ENCODE measurements at regions not wholly inside any gene's neighbourhood (a gene's known extent, or its start where the extent isn't known, plus 50 kb on each side); places are given as distances from the start of the nearest gene placed in this dataset.
"Not testable (repeated sequence)": the region's sequence is repeated elsewhere in the genome, so short reads cannot be mapped to it uniquely, and the experiment has no call there.

- H3K27ac Mint-ChIP-seq, result no peak overlapping the region
- ATAC-seq, result no peak
- no peaks in the 10 kb centered on the region for H3K9me3 Mint-ChIP-seq (ENCODE audit: low read depth)
- no peak for DNase-seq
- H3K4me1 Mint-ChIP-seq, result no peaks in the 10 kb centered on the region
- CTCF ChIA-PET, result no interaction called here
- peaks cover 3% of the 10 kb centered on the region for H3K27me3 Mint-ChIP-seq
- H3K4me3 Mint-ChIP-seq, result no peak overlapping the region
- no peaks in the 10 kb centered on the region for H3K36me3 Mint-ChIP-seq
Measured at GRCh38 chr12:131437706-131438492, 273.0 kb upstream of the SFSWAP start.

- CTCF ChIA-PET; ATAC-seq; H3K27me3 Mint-ChIP-seq; H3K4me1 Mint-ChIP-seq; H3K27ac Mint-ChIP-seq; H3K36me3 Mint-ChIP-seq; DNase-seq; H3K4me3 Mint-ChIP-seq; H3K9me3 Mint-ChIP-seq (ENCODE audit: low read depth): not testable (repeated sequence)
Measured at GRCh38 chr12:131438493-131438835, 272.4 kb upstream of the SFSWAP start.

- H3K36me3 Mint-ChIP-seq, result no peaks in the 10 kb centered on the region
- H3K9me3 Mint-ChIP-seq (ENCODE audit: low read depth), result no peaks in the 10 kb centered on the region
- no peak overlapping the region for H3K4me3 Mint-ChIP-seq
- peaks cover 3% of the 10 kb centered on the region for H3K27me3 Mint-ChIP-seq
- no peaks in the 10 kb centered on the region for H3K4me1 Mint-ChIP-seq
- no peak for ATAC-seq
- no peak overlapping the region for H3K27ac Mint-ChIP-seq
- no peak for DNase-seq
- CTCF ChIA-PET, result no interaction called here
Measured at GRCh38 chr12:131438881-131439280, 272.0 kb upstream of the SFSWAP start.

DNA sequence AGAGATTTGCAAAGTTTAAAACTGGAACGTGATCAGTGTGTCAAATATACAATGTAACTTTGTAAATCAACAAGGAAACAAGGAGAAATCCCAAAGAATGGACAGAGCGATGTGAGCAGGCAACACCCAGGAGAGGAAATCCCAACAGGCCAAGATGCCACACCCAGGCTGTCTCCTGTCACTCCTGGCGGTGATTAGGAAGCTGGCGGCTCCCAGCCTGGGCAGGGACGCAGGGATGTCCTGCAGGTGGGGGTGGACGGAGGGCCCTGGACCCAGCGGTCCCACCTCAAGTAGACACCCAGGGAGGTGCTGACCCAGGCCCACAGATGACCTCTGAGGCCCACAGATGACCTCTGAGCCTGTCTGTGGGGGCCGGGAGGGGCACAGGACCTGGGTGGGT is 271.1 kb upstream of the SFSWAP start:
- ATAC-seq; H3K4me1 Mint-ChIP-seq; H3K27me3 Mint-ChIP-seq; H3K9me3 Mint-ChIP-seq (ENCODE audit: low read depth); H3K36me3 Mint-ChIP-seq; H3K4me3 Mint-ChIP-seq; DNase-seq; H3K27ac Mint-ChIP-seq; CTCF ChIA-PET: not testable (repeated sequence)

DNA sequence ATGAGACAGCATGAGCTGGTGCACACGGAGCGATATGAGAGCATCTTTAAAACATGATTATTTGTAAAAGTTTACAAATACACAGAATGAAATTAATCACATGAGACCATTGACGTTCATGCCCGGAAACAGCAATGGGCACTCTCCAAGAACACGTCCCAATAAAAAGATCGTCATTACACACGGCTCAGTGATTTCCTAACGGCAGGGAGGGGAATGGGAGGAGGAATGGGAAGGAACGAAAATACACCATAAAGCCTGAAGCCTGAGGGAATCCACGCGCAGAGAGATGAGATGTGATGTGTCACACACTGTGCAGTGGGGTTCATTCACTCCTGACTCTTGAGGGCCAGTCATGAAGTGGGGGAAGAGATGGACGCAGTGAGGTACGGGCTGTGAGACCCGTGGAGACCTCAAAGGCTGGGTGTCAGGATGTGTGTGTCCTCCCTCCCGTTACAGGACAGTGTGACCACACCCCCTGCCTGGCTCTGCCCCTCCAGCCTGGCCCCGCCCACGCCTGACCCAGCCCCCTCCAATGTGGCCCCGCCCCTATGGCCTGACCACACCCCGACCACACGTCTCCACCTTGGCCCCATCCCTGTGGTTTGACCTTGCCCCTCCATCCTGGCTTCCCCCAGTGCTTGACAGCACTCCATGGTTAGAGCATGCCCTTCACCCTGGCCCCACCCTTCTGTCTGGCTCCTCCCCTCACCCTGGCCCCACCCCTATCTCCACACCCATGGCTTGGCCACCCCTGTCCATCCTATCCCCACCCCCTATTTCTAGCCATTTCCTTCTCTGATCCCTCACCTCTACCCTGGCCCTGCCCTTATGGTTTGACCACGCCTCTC is 270.5 kb upstream of the SFSWAP start:
- H3K9me3 Mint-ChIP-seq (ENCODE audit: low read depth); H3K36me3 Mint-ChIP-seq; DNase-seq; H3K4me1 Mint-ChIP-seq; H3K27ac Mint-ChIP-seq; H3K27me3 Mint-ChIP-seq; CTCF ChIA-PET; H3K4me3 Mint-ChIP-seq: not testable (repeated sequence)
- peak; percentile 47 for ATAC-seq

DNA sequence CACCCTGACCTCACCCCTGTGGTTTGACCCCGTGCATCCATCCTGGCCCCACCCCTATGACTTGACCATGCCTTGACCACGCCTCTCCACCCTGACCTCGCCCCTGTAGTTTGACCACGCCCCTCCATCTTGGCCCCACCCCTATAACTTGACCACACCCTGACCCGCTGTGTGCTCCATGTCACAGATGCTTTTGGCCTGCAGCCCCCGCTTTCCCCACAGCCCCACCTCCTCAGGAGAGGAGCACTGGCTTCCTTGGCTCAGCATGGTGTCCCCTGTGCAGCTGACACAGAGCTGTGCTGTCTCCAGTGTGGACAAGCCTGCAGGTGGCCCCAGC is 269.9 kb upstream of the SFSWAP start:
- Mint-ChIP-seq H3K27me3 (no peaks in the 10 kb centered on the region), H3K27ac (no peak overlapping the region), H3K4me1 (no peaks in the 10 kb centered on the region), H3K9me3 (ENCODE audit: low read depth) (no peaks in the 10 kb centered on the region), H3K36me3 (no peaks in the 10 kb centered on the region), H3K4me3 (no peak overlapping the region)
- DNase-seq (no peak), ATAC-seq (no peak)
- CTCF ChIA-PET, result no interaction called here

DNA sequence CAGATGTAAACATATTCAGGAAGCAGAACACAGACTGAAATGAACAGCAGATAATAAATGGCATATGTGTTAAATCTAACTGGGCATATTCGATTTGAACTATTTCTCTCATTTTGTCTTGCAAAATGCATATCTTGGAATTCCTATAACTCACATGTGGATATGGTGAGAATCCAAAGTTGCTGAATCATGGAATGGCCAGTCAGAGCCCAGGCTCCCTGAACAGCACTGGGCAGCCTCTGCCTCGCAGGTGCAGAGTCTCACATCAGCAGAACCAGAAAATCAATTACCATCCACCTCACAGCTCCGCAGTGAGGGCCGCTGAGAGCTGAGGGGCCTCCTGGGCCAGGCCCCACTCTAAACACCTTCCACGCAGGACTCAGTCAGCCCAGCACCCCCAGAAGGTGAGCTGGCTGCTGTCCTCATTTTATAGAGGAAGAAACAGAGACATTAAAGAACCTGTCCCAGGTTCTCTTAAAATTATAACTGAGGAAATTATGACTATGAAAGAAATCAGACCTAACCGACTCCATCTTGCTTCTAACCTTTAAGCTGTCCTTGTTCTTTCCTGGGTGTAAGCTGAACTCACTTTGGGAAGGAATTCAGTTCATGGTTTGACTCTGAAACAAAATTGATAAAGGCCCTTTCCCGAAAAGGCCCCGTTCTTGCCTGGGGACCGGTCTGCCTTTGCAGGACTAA is 269.1 kb upstream of the SFSWAP start:
- DNase-seq (no peak), ATAC-seq (no peak)
- Mint-ChIP-seq H3K9me3 (ENCODE audit: low read depth) (no peaks in the 10 kb centered on the region), H3K27me3 (no peaks in the 10 kb centered on the region), H3K4me3 (no peak overlapping the region), H3K4me1 (no peaks in the 10 kb centered on the region), H3K36me3 (no peaks in the 10 kb centered on the region), H3K27ac (no peak overlapping the region)
- CTCF ChIA-PET, result no interaction called here

DNA sequence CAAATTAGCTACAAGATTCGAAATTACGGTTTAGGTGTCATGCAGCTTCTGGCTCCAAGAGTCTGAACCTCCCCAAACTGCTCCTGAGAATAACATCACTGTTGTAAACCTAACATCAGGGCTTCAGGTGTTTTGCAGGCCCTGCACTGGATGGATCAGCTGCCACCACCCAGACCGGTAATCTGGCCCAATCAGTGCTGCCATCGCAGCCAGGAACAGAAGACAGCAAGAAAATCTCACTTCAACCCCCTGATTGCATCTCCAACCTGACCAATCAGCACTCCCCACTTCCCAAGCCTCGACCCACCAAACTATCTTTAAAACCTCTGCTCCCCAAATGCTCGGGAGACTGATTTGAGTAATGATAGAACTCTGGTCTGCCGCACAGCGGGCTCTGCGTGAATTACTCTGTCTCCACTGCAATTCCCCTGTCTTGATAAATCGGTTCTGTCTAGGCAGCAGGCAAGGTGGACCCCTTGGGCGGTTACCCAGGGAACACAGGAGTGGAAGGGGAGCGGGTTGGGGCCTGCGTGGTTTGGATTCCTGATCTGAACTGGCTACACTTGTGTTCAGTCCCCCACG is 268.5 kb upstream of the SFSWAP start:
- no peak overlapping the region for H3K4me3 Mint-ChIP-seq
- H3K4me1 Mint-ChIP-seq, result no peaks in the 10 kb centered on the region
- no peak for DNase-seq
- CTCF ChIA-PET, result no interaction called here
- H3K27me3 Mint-ChIP-seq, result no peaks in the 10 kb centered on the region
- ATAC-seq, result no peak
- no peak overlapping the region for H3K27ac Mint-ChIP-seq
- H3K36me3 Mint-ChIP-seq, result no peaks in the 10 kb centered on the region
- no peaks in the 10 kb centered on the region for H3K9me3 Mint-ChIP-seq (ENCODE audit: low read depth)

- CTCF ChIA-PET, result no interaction called here
- H3K4me1 Mint-ChIP-seq, result no peaks in the 10 kb centered on the region
- no peak for ATAC-seq
Measured at GRCh38 chr12:131443019-131444000, 267.6 kb upstream of the SFSWAP start.

GRCh38 chr12:131444220-131445164 is 266.4 kb upstream of the SFSWAP start:
- CTCF ChIA-PET, result no interaction called here
- Mint-ChIP-seq H3K27ac (no peak overlapping the region), H3K4me1 (no peaks in the 10 kb centered on the region), H3K9me3 (ENCODE audit: low read depth) (no peaks in the 10 kb centered on the region), H3K36me3 (no peaks in the 10 kb centered on the region), H3K27me3 (no peaks in the 10 kb centered on the region), H3K4me3 (no peak overlapping the region)
- ATAC-seq, result no peak
- no peak for DNase-seq

More at GRCh38 chr12:131443019-131444000, 267.6 kb upstream of the SFSWAP start:
- Mint-ChIP-seq H3K36me3 (no peaks in the 10 kb centered on the region), H3K4me3 (no peak overlapping the region), H3K9me3 (ENCODE audit: low read depth) (no peaks in the 10 kb centered on the region), H3K27me3 (no peaks in the 10 kb centered on the region), H3K27ac (no peak overlapping the region)
- no peak for DNase-seq

GRCh38 chr12:131445184-131445774 is 265.6 kb upstream of the SFSWAP start:
- ATAC-seq, result no peak
- peaks cover under 1% of the 10 kb centered on the region for H3K27me3 Mint-ChIP-seq
- no peaks in the 10 kb centered on the region for H3K36me3 Mint-ChIP-seq
- no peak overlapping the region for H3K4me3 Mint-ChIP-seq
- H3K4me1 Mint-ChIP-seq, result no peaks in the 10 kb centered on the region
- no peak for DNase-seq
- H3K27ac Mint-ChIP-seq, result no peak overlapping the region
- no peaks in the 10 kb centered on the region for H3K9me3 Mint-ChIP-seq (ENCODE audit: low read depth)
- CTCF ChIA-PET, result no interaction called here

- H3K4me1 Mint-ChIP-seq, result no peaks in the 10 kb centered on the region
- CTCF ChIA-PET, result no interaction called here
Measured at GRCh38 chr12:131445795-131446194, 265.1 kb upstream of the SFSWAP start.

More at GRCh38 chr12:131445795-131446194, 265.1 kb upstream of the SFSWAP start:
- H3K36me3 Mint-ChIP-seq, result no peaks in the 10 kb centered on the region
- H3K27me3 Mint-ChIP-seq, result peaks cover 4% of the 10 kb centered on the region
- H3K27ac Mint-ChIP-seq, result no peak overlapping the region
- DNase-seq (no peak), ATAC-seq (no peak)
- no peaks in the 10 kb centered on the region for H3K9me3 Mint-ChIP-seq (ENCODE audit: low read depth)
- no peak overlapping the region for H3K4me3 Mint-ChIP-seq
